GM10248 (cell line): ENCODE measurements at regions not wholly inside any gene's neighbourhood (a gene's known extent, or its start where the extent isn't known, plus 50 kb on each side); places are given as distances from the start of the nearest gene placed in this dataset.

Source experiments
- CTCF ChIA-PET: fragments of 300-600 bp; sonication (Branson Sonifier 250); formaldehyde crosslinking; extraction: SDS; loops from one replicate; lab custom pipeline; 2021; ENCODE audit warnings: antibody characterized with exemption; lab: Yijun Ruan, JAX
- POLR2A ChIA-PET: fragments of 350-650 bp; sonication (Branson Sonifier 250); formaldehyde crosslinking; extraction: SDS; loops from one replicate; lab custom pipeline; 2020; ENCODE audit warnings: antibody characterized with exemption; lab: Yijun Ruan, JAX
- DNase-seq: peaks from one replicate; pipeline ENCODE4 v3.0.0; 2012; ENCODE audit errors: extremely low spot score
- TF ChIP-seq, protein P1 (sequence below): IDR thresholded peaks from 2 replicates; pipeline ENCODE4 v1.5.1; 2012; ENCODE audit warnings: mild to moderate bottlenecking, low read depth; ENCODE audit errors: extremely low read depth, missing control alignments, control extremely low read depth

DNA sequence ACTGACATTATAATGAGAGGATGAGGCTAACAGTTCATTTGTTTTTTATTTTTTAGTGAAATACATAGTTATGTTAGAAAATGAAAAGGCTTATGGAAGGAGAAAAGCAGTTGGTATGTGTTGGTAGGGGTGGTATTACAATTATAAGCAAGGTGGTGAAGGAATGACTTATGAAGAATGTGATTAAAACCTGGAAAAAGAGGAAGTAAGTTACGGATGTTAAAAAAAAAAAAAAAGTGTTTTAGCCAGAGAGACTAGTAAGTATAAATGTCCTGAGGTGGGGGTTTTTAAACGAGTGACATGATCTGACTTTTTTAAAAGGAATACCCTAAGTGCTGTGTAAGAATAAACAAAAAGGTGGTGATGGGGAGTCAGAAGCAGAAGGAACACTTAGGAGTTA is 206.8 kb downstream of the IL15 start:
- ChIA-PET POLR2A (no interaction called here), CTCF (no interaction called here)

DNA sequence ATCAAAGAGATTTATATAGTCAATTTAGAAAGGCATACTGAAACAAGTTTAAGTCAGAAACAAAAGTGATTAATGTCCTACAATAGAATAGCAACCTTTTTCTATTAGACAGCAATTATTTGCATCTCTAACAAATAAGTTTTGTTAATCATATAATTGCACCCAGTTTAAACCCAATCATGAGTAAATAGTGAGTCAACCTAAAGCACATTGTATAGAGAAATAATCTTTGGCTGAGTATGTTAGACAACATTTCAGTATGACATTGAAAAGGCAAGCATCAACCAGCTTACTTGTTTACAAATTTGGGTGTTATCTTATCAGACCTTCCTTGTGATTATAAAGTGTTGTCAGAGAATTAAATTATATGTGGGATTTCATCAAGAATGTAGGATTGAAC is 209.5 kb downstream of the IL15 start:
- POLR2A ChIA-PET, result no interaction called here
- CTCF ChIA-PET, result no interaction called here

More for the DNA sequence above, 206.8 kb downstream of the IL15 start:
- DNase-seq, result no peak
- TF ChIP-seq, protein P1, sequence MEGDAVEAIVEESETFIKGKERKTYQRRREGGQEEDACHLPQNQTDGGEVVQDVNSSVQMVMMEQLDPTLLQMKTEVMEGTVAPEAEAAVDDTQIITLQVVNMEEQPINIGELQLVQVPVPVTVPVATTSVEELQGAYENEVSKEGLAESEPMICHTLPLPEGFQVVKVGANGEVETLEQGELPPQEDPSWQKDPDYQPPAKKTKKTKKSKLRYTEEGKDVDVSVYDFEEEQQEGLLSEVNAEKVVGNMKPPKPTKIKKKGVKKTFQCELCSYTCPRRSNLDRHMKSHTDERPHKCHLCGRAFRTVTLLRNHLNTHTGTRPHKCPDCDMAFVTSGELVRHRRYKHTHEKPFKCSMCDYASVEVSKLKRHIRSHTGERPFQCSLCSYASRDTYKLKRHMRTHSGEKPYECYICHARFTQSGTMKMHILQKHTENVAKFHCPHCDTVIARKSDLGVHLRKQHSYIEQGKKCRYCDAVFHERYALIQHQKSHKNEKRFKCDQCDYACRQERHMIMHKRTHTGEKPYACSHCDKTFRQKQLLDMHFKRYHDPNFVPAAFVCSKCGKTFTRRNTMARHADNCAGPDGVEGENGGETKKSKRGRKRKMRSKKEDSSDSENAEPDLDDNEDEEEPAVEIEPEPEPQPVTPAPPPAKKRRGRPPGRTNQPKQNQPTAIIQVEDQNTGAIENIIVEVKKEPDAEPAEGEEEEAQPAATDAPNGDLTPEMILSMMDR, result no peak

DNA sequence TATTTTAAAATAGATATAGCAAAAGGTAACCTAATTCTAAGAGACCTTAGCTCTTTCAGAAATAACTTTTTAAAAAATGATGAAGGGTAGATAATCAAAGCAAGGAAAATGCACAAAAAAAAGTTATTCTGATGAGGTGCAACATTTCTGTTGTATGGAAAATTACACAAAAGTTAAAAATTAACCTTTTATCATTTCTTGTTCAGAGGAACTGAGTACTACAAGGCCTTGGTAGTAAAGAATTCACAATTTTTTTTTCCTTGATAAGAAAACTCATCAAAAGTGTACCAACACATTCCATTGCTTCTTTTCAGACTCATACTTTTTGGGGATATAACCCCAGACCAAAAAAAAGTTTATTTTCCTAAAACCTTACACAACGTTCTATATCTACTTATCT is 213.0 kb downstream of the IL15 start:
- ChIA-PET POLR2A (no interaction called here), CTCF (no interaction called here)
- TF ChIP-seq, protein P1, result no peak
- no peak for DNase-seq

More for the DNA sequence above, 209.5 kb downstream of the IL15 start:
- TF ChIP-seq, protein P1, result no peak
- no peak for DNase-seq

DNA sequence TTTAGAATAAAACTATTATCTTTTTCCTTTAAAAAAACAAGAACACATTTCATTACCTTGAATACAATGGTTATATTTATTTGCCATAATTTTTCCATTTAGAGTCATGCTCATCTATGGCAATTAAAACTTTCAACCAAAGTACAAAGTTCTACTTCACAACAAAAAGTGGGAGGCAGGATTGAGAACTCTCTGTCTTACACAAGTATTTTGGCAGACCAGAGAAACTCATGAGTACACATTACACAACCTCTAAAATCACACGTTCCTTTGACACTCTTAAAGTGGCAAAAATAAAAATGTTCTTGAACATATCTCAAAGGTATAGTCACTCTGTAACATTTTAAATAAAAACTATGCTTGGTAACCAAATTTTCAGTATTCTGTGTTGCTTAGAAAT is 213.4 kb downstream of the IL15 start:
- TF ChIP-seq, protein P1, result no peak

DNA sequence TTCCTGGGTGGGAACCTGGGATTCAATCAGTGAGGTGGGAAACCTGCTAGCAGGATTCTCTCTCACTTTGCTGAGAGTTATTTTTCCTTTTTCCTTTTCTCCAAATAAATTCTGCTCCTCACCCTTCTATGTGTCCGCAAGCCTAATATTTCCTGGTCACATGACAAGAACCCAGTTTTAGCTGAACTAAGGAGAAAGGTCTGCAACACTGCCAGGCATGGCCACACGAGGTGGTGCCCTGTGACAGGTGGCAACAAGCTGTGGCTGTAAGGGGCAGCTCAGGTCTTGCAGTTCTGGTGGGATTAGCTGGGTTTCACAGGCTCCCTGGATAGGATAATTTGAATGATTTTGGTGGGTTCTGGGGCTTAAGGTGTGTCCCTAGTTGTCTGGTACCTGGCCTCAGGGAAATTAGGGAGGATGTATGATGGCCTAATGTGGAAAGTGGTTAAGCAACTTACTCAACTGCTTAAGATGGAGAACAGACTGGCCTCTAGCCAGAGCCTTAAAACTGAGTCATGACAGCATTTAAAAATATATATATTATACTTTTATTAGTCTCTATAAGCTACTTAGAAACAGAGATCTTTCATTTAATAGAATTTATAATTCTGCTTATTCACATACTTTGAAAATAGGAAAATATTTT is 215.0 kb downstream of the IL15 start:
- ChIA-PET CTCF (no interaction called here), POLR2A (no interaction called here)
- TF ChIP-seq, protein P1, result no peak
- DNase-seq, result no peak

More for the DNA sequence above, 213.4 kb downstream of the IL15 start:
- no peak for DNase-seq
- ChIA-PET POLR2A (no interaction called here), CTCF (no interaction called here)

DNA sequence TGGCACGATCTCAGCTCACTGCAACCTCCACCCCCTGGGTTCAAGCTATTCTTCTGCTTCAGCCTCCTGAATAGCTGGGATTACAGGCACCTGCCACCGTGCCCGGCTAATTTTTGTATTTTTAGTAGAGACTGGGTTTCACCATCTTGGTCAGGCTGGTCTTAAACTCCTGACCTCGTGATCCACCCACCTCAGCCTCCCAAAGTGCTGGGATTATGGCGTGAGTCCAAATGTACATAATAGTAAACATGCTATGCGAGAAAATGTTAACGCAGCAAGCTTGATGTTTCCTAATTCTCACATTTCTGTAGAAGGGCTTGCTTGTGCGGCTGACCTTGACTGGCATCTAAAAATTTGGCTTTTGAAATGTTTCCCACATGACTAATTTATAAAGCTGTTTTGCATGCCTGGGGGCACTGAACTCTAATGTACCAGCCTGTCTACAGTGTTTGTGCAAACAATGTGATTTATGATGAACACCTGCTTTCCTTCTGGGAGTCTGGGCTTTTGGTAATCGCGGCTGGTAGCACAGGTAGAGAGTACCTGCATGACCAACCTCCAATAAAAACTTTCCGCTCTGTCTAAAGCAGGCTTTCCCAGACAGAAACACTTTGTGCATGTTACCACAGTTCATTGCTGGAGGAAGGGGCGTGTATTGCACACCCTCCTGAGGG is 216.8 kb downstream of the IL15 start:
- CTCF ChIA-PET, result no interaction called here
- no peak for DNase-seq
- POLR2A ChIA-PET, result no interaction called here
- TF ChIP-seq, protein P1, result no peak
